H1 (cell line): ENCODE measurements at regions not wholly inside any gene's neighbourhood (a gene's known extent, or its start where the extent isn't known, plus 50 kb on each side); places are given as distances from the start of the nearest gene placed in this dataset.

Source experiments
- CTCF ChIA-PET: fragments of 300-600 bp; sonication (Branson Sonifier 250); formaldehyde crosslinking; loops from one replicate; lab custom pipeline; 2021; ENCODE audit not compliant: partially characterized antibody; lab: Charles Lee
- POLR2A ChIA-PET: fragments of 300-600 bp; sonication (Branson Sonifier 250); formaldehyde crosslinking; loops from one replicate; lab custom pipeline; 2021; ENCODE audit warnings: inconsistent platforms; ENCODE audit not compliant: partially characterized antibody; lab: Charles Lee
- DNase-seq, 2 experiments: peaks; one replicate each; pipeline versions ENCODE4 v3.0.0 to v3.0.0-alpha.2; 2010 to 2022; ENCODE audit warnings: low spot score in 2 of 2, low read depth in 1 of 2, mixed read lengths in 1 of 2
- FAIRE-seq: peaks from 2 replicates; lab custom pipeline; 2011; peaks lifted over from hg19 to GRCh38; lab: Jason Lieb, UNC
- H2AFZ ChIP-seq: 2 replicates; pipeline ENCODE4 v1.8.1; 2012; ENCODE audit warnings: low read length, inconsistent platforms
- H2AK5ac ChIP-seq: 2 replicates; pipeline ENCODE4 v1.6.1; 2013; ENCODE audit warnings: low read depth, low read length
- H2BK120ac ChIP-seq: replicated peaks from 2 replicates; pipeline ENCODE3; 2013; ENCODE audit warnings: low read depth, low read length, inconsistent platforms
- H2BK12ac ChIP-seq: 2 replicates; pipeline ENCODE4 v1.6.1; 2013; ENCODE audit warnings: low read depth, low read length
- H2BK15ac ChIP-seq: 2 replicates; pipeline ENCODE4 v1.6.1; 2013; ENCODE audit warnings: low read length
- H2BK20ac ChIP-seq: 2 replicates; pipeline ENCODE4 v1.6.1; 2013; ENCODE audit warnings: low read length
- H2BK5ac ChIP-seq: 2 replicates; pipeline ENCODE4 v1.6.1; 2013; ENCODE audit warnings: low read depth, low read length
- H3K14ac ChIP-seq: 2 replicates; pipeline ENCODE4 v1.6.1; 2013; ENCODE audit warnings: inconsistent platforms; ENCODE audit not compliant: insufficient read length
- H3K18ac ChIP-seq: 2 replicates; pipeline ENCODE4 v1.6.1; 2013; ENCODE audit warnings: low read length; ENCODE audit errors: extremely low read depth
- H3K23ac ChIP-seq: 2 replicates; pipeline ENCODE4 v1.6.1; 2013; ENCODE audit warnings: inconsistent platforms; ENCODE audit not compliant: insufficient read length
- H3K23me2 ChIP-seq: 2 replicates; pipeline ENCODE4 v1.6.1; 2013; ENCODE audit warnings: low read depth, low read length
- H3K27ac ChIP-seq: 2 replicates; pipeline ENCODE4 v1.6.1; 2011; ENCODE audit warnings: low read depth, low read length, inconsistent platforms
- H3K27me3 ChIP-seq, 4 experiments: replicated peaks in 1 of 4; 1 replicate in 1 of 4; 2 replicates in 3 of 4; pipeline versions ENCODE4 v1.6.1 to v1.8.1; 2011 to 2013; ENCODE audit warnings: low read length in 3 of 4, mild to moderate bottlenecking in 3 of 4, inconsistent platforms in 2 of 4, mixed read lengths in 2 of 4, moderate library complexity in 1 of 4; ENCODE audit not compliant: control insufficient read depth in 3 of 4, insufficient read depth in 3 of 4; ENCODE audit errors: extremely low read depth in 1 of 4
- H3K36me3 ChIP-seq, 4 experiments: 2 replicates each; pipeline versions ENCODE4 v1.6.1 to v1.8.1; 2011 to 2013; ENCODE audit warnings: mild to moderate bottlenecking in 4 of 4, low read length in 3 of 4, moderate library complexity in 2 of 4, control low read depth in 1 of 4, inconsistent platforms in 1 of 4; ENCODE audit not compliant: insufficient read depth in 4 of 4, control insufficient read depth in 2 of 4
- H3K4ac ChIP-seq: replicated peaks from 2 replicates; pipeline ENCODE3; 2013; ENCODE audit warnings: low read length, low read depth, mixed read lengths, inconsistent platforms; ENCODE audit not compliant: insufficient read length
- H3K4me1 ChIP-seq, 4 experiments: replicated peaks in 1 of 4; 1 replicate in 1 of 4; 2 replicates in 3 of 4; pipeline versions ENCODE4 v1.6.1 to v1.8.1; 2011 to 2013; ENCODE audit warnings: low read length in 3 of 4, inconsistent platforms in 2 of 4, mixed read lengths in 1 of 4; ENCODE audit not compliant: insufficient read depth in 4 of 4, control insufficient read depth in 3 of 4
- H3K4me2 ChIP-seq, 2 experiments: 2 replicates each; pipeline versions ENCODE4 v1.6.1 to v1.8.1; 2011 to 2013; ENCODE audit warnings: low read depth in 2 of 2, low read length in 2 of 2, control low read depth in 1 of 2, inconsistent platforms in 1 of 2, mild to moderate bottlenecking in 1 of 2; ENCODE audit not compliant: insufficient read depth in 1 of 2
- H3K4me3 ChIP-seq, 4 experiments: fragments of 200-600, 300-600 bp in 1 of 4; sonication (generic), shearing (Covaris generic), sonication (Bioruptor Twin) in 1 of 4; 2 replicates each; pipeline versions ENCODE4 v1.5.1 to v1.8.1; 2011 to 2016; ENCODE audit warnings: low read length in 4 of 4, low read depth in 3 of 4, control low read depth in 2 of 4, inconsistent platforms in 2 of 4, mild to moderate bottlenecking in 2 of 4, mixed read lengths in 1 of 4, moderate library complexity in 1 of 4; ENCODE audit not compliant: insufficient read depth in 2 of 4; ENCODE audit errors: extremely low read depth in 1 of 4
- H3K56ac ChIP-seq: replicated peaks from 2 replicates; pipeline ENCODE3; 2013; ENCODE audit warnings: low read depth, mild to moderate bottlenecking, mixed read lengths, low read length, inconsistent platforms; ENCODE audit not compliant: insufficient read length
- H3K79me1 ChIP-seq: 2 replicates; pipeline ENCODE4 v1.6.1; 2013; ENCODE audit warnings: low read depth, low read length, control low read depth
- H3K79me2 ChIP-seq, 2 experiments: 2 replicates each; pipeline versions ENCODE4 v1.6.1 to v1.8.1; 2012 to 2013; ENCODE audit warnings: low read length in 2 of 2, mild to moderate bottlenecking in 2 of 2, inconsistent platforms in 1 of 2; ENCODE audit not compliant: insufficient read depth in 2 of 2, control insufficient read depth in 1 of 2
- H3K9ac ChIP-seq, 4 experiments: replicated peaks in 1 of 4; 1 replicate in 1 of 4; 2 replicates in 3 of 4; pipeline versions ENCODE4 v1.6.1 to v1.8.1; 2011 to 2013; ENCODE audit warnings: low read depth in 3 of 4, low read length in 3 of 4, control low read depth in 2 of 4, mild to moderate bottlenecking in 2 of 4, moderate library complexity in 2 of 4, inconsistent platforms in 1 of 4; ENCODE audit errors: extremely low read depth in 1 of 4
- H3K9me3 ChIP-seq, 2 experiments: 2 replicates each; pipeline versions ENCODE4 v1.6.1 to v1.8.1; 2012 to 2013; ENCODE audit warnings: mild to moderate bottlenecking in 2 of 2, moderate library complexity in 2 of 2, control low read depth in 1 of 2, inconsistent platforms in 1 of 2, low read depth in 1 of 2, low read length in 1 of 2, mixed read lengths in 1 of 2; ENCODE audit not compliant: insufficient read depth in 2 of 2
- H4K20me1 ChIP-seq, 2 experiments: replicated peaks in 1 of 2; 2 replicates each; pipeline versions ENCODE3 to v1.8.1; 2011 to 2013; ENCODE audit warnings: inconsistent platforms in 2 of 2, low read length in 2 of 2, mild to moderate bottlenecking in 1 of 2; ENCODE audit not compliant: insufficient read depth in 2 of 2, control insufficient read depth in 1 of 2
- H4K5ac ChIP-seq: 2 replicates; pipeline ENCODE4 v1.6.1; 2013; ENCODE audit warnings: low read length, low read depth, mixed read lengths, inconsistent platforms; ENCODE audit not compliant: insufficient read length
- H4K8ac ChIP-seq: 2 replicates; pipeline ENCODE4 v1.8.0; 2013; ENCODE audit warnings: mild to moderate bottlenecking, moderate library complexity, low read length, inconsistent platforms; ENCODE audit not compliant: insufficient read depth; ENCODE audit errors: extremely low read depth
- H4K91ac ChIP-seq: replicated peaks from 2 replicates; pipeline ENCODE3; 2013; ENCODE audit warnings: low read length, mixed read lengths, inconsistent platforms; ENCODE audit not compliant: insufficient read length
- CBX5 ChIP-seq: fragments of 300-800, 300-1000 bp; sonication (generic); IDR thresholded peaks from 2 replicates; pipeline ENCODE4 v1.7.1; 2016; ENCODE audit warnings: antibody characterized with exemption, low read length, low read depth
- MAFK ChIP-seq: IDR thresholded peaks from 2 replicates; pipeline ENCODE4 v1.6.1; 2012; ENCODE audit warnings: low read depth, mild to moderate bottlenecking, improper control_type of control experiment, low read length
- MAX ChIP-seq: IDR thresholded peaks from 2 replicates; pipeline ENCODE4 v1.6.1; 2012; ENCODE audit warnings: inconsistent platforms
- NANOG ChIP-seq: IDR thresholded peaks from 2 replicates; pipeline ENCODE4 v1.6.1; 2011; ENCODE audit warnings: low read length, low read depth, mild to moderate bottlenecking, inconsistent platforms; ENCODE audit not compliant: insufficient read depth, poor library complexity, severe bottlenecking
- NRF1 ChIP-seq: IDR thresholded peaks from 2 replicates; pipeline ENCODE4 v1.6.1; 2011; ENCODE audit warnings: mild to moderate bottlenecking, low read depth, low read length, improper control_type of control experiment
- RBBP5 ChIP-seq: IDR thresholded peaks from 2 replicates; pipeline ENCODE4 v1.7.1; 2012; ENCODE audit warnings: low read depth, mild to moderate bottlenecking, inconsistent platforms, low read length, moderate library complexity, borderline replicate concordance
- WGBS, 2 experiments: shearing (Covaris generic) in 1 of 2; methylation state at CpG; one replicate each; pipeline versions ENCODE4 v1.1.6 to v1.1.7; 2013 to 2015; ENCODE audit warnings: low lambda C conversion rate in 2 of 2, mixed read lengths in 2 of 2, inconsistent platforms in 1 of 2, low coverage in 1 of 2, missing lambda C conversion rate in 1 of 2; ENCODE audit not compliant: insufficient replicate concordance in 2 of 2, insufficient coverage in 1 of 2, insufficient read length in 1 of 2; ENCODE audit errors: extremely low coverage in 1 of 2, missing lambda C conversion rate in 1 of 2; 5-methylcytosine and 5-hydroxymethylcytosine counted together

- FAIRE-seq (no peak), DNase-seq (no peak)
- no peaks in the 10 kb centered on the region for H3K9me3 ChIP-seq
- H2BK15ac ChIP-seq: no peak overlapping the region
- H4K20me1 ChIP-seq: no peaks in the 10 kb centered on the region
- no peak overlapping the region for H3K4me2 ChIP-seq
- H4K8ac ChIP-seq: no peak overlapping the region
- H3K36me3 ChIP-seq: no peaks in the 10 kb centered on the region
- H3K14ac ChIP-seq: no peak overlapping the region
- H3K27ac ChIP-seq: no peak overlapping the region
- no peak overlapping the region for H2BK12ac ChIP-seq
- no peak overlapping the region for H3K4me3 ChIP-seq
- H3K79me1 ChIP-seq: no peaks in the 10 kb centered on the region
- no peaks in the 10 kb centered on the region for H3K27me3 ChIP-seq
- POLR2A ChIA-PET: no interaction called here
- H3K18ac ChIP-seq: no peak overlapping the region
- no peak overlapping the region for H2AK5ac ChIP-seq
- no peak overlapping the region for H3K9ac ChIP-seq
- H2BK20ac ChIP-seq: no peak overlapping the region
- H3K56ac ChIP-seq: no peak overlapping the region
- CTCF ChIA-PET: interaction anchor here (1.0 to 2.6 kb wide), 4 partner anchors 11 to 38 kb away, joined by 4 to 13 read pairs (median 8); no protein-coding TSS in a partner anchor
- no peak overlapping the region for H2BK5ac ChIP-seq
- no peak for TF ChIP-seq NANOG
- no peak for TF ChIP-seq MAX
- TF ChIP-seq MAFK: no peak
- no peak for TF ChIP-seq CBX5
- no peak for TF ChIP-seq NRF1
- no peak for TF ChIP-seq RBBP5
- no peaks in the 10 kb centered on the region for H3K79me2 ChIP-seq
- H3K4ac ChIP-seq: no peak overlapping the region
- no peak overlapping the region for H2BK120ac ChIP-seq
- no peak overlapping the region for H3K23ac ChIP-seq
- no peaks in the 10 kb centered on the region for H3K4me1 ChIP-seq
- H3K23me2 ChIP-seq: no peaks in the 10 kb centered on the region
- H4K5ac ChIP-seq: no peak overlapping the region
- no peak overlapping the region for H4K91ac ChIP-seq
- 63% methylated on average over 1 of the region's 1 CpG; no CpG with 5 or more reads in 1 of the 2 experiments for WGBS, 2 experiments
- no peak overlapping the region for H2AFZ ChIP-seq
Measured at GRCh38 chr16:17541324-17541723, 70.6 kb upstream of the XYLT1 start.
